MM.1S (cell line): ENCODE measurements at regions not wholly inside any gene's neighbourhood (a gene's known extent, or its start where the extent isn't known, plus 50 kb on each side); places are given as distances from the start of the nearest gene placed in this dataset.

ENCODE experiments used
- DNase-seq: peaks from one replicate; pipeline ENCODE4 v3.0.0-alpha.2; 2015
- H2AFZ ChIP-seq: fragments of 300-600 bp; sonication (generic); 2 replicates; pipeline ENCODE4 v1.6.0; 2016; ENCODE audit warnings: antibody characterized with exemption, low read length
- H3F3A ChIP-seq: fragments of 300-600 bp; sonication (generic); 2 replicates; pipeline ENCODE4 v1.6.1; 2016; ENCODE audit warnings: mild to moderate bottlenecking, antibody characterized with exemption, low read length, moderate library complexity, mixed read lengths; ENCODE audit not compliant: insufficient read depth
- H3K27ac ChIP-seq: fragments of 300-600 bp; sonication (generic); 2 replicates; pipeline ENCODE4 v1.5.1; 2016; ENCODE audit warnings: mild to moderate bottlenecking, low read length
- H3K27me3 ChIP-seq: fragments of 300-600 bp; sonication (generic); replicated peaks from 2 replicates; pipeline ENCODE4 v1.6.0; 2016; ENCODE audit warnings: low read length; ENCODE audit not compliant: insufficient read depth
- H3K36me3 ChIP-seq: fragments of 300-600 bp; sonication (generic); replicated peaks from 2 replicates; pipeline ENCODE4 v1.6.1; 2016; ENCODE audit warnings: mild to moderate bottlenecking, low read length, mixed read lengths; ENCODE audit not compliant: insufficient read depth
- H3K4me1 ChIP-seq: fragments of 300-600 bp; sonication (generic); 2 replicates; pipeline ENCODE4 v1.6.1; 2016; ENCODE audit warnings: low read length, mixed read lengths
- H3K4me2 ChIP-seq: fragments of 300-600 bp; sonication (generic); 2 replicates; pipeline ENCODE4 v1.6.0; 2016; ENCODE audit warnings: low read depth, low read length
- H3K4me3 ChIP-seq: fragments of 300-600 bp; sonication (generic); 2 replicates; pipeline ENCODE4 v1.5.1; 2016; ENCODE audit warnings: low read length, mixed read lengths
- H3K79me2 ChIP-seq: fragments of 300-600 bp; sonication (generic); 2 replicates; pipeline ENCODE4 v1.6.1; 2016; ENCODE audit warnings: mixed run types, low read length, mixed read lengths
- H3K9ac ChIP-seq: fragments of 300-600 bp; sonication (generic); 2 replicates; pipeline ENCODE4 v1.6.1; 2016; ENCODE audit warnings: low read length, mixed read lengths
- H3K9me2 ChIP-seq: fragments of 300-600 bp; sonication (generic); replicated peaks from 2 replicates; pipeline ENCODE4 v1.6.1; 2016; ENCODE audit warnings: mild to moderate bottlenecking, low read length, mixed read lengths; ENCODE audit not compliant: insufficient read depth
- H3K9me3 ChIP-seq: fragments of 300-600 bp; sonication (generic); replicated peaks from 2 replicates; pipeline ENCODE4 v1.6.1; 2016; ENCODE audit warnings: mild to moderate bottlenecking, low read length, mixed read lengths; ENCODE audit not compliant: insufficient read depth
- H4K20me1 ChIP-seq: fragments of 300-600 bp; sonication (generic); 2 replicates; pipeline ENCODE4 v1.6.1; 2016; ENCODE audit warnings: mild to moderate bottlenecking, low read length, moderate library complexity, mixed read lengths; ENCODE audit not compliant: insufficient read depth
- CTCF ChIP-seq: fragments of 300-600 bp; sonication (generic); IDR thresholded peaks from 2 replicates; pipeline ENCODE4 v1.5.1; 2016; ENCODE audit warnings: antibody characterized with exemption, low read length, mixed read lengths
- EZH2 ChIP-seq: fragments of 300-600 bp; sonication (generic); optimal IDR thresholded peaks from 2 replicates; pipeline ENCODE3; 2017; ENCODE audit warnings: low read depth, mild to moderate bottlenecking, antibody characterized with exemption, low read length, mixed read lengths
- EZH2phosphoT487 ChIP-seq: fragments of 300-600 bp; sonication (generic); IDR thresholded peaks from 2 replicates; pipeline ENCODE4 v1.6.1; 2018; ENCODE audit warnings: antibody characterized with exemption, low read length

DNA sequence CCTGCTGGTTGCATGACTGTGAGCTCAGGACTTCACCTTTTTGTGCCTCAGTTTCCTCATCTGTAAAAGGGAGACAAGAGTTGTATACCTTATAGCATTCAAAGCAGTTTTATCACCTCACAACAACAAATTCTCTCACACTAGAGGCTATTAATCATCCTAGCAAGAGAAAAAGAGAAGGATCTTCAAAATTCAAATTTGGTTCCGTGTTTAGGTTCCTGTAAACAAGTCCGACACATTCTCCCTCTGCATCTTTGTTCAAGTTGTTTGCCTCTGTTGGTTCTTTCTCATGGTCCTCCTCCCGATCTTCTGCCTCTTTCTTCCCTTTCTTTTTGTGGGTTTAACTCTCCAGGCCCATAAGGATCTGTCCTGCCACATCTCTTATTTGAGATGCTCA, 218.0 kb downstream of the PIK3R1 start:
- no peaks in the 10 kb centered on the region for H3K9me2 ChIP-seq
- peaks cover 16% of the 10 kb centered on the region for H3F3A ChIP-seq
- H3K36me3 ChIP-seq = no peaks in the 10 kb centered on the region
- no peaks in the 10 kb centered on the region for H3K9me3 ChIP-seq
- no peaks in the 10 kb centered on the region for H4K20me1 ChIP-seq
- no peak overlapping the region; the same call in 1 of the 2 replicates for H3K9ac ChIP-seq
- H3K27ac ChIP-seq = peak overlapping the region; percentile 64; the same call in 1 of the 2 replicates
- peak overlapping the region; percentile 78 for H3K4me2 ChIP-seq
- TF ChIP-seq EZH2phosphoT487 (no peak), CTCF (no peak), EZH2 (no peak)
- no peaks in the 10 kb centered on the region for H3K79me2 ChIP-seq
- no peak overlapping the region; the same call in 1 of the 2 replicates for H3K4me3 ChIP-seq
- H2AFZ ChIP-seq = 0 out of 2 replicates have a peak overlapping the region, but pooled peaks have one; percentile 39
- DNase-seq = no peak
- H3K4me1 ChIP-seq = peaks cover 18% of the 10 kb centered on the region
- H3K27me3 ChIP-seq = peaks cover 3% of the 10 kb centered on the region; the same call in 1 of the 2 replicates

DNA sequence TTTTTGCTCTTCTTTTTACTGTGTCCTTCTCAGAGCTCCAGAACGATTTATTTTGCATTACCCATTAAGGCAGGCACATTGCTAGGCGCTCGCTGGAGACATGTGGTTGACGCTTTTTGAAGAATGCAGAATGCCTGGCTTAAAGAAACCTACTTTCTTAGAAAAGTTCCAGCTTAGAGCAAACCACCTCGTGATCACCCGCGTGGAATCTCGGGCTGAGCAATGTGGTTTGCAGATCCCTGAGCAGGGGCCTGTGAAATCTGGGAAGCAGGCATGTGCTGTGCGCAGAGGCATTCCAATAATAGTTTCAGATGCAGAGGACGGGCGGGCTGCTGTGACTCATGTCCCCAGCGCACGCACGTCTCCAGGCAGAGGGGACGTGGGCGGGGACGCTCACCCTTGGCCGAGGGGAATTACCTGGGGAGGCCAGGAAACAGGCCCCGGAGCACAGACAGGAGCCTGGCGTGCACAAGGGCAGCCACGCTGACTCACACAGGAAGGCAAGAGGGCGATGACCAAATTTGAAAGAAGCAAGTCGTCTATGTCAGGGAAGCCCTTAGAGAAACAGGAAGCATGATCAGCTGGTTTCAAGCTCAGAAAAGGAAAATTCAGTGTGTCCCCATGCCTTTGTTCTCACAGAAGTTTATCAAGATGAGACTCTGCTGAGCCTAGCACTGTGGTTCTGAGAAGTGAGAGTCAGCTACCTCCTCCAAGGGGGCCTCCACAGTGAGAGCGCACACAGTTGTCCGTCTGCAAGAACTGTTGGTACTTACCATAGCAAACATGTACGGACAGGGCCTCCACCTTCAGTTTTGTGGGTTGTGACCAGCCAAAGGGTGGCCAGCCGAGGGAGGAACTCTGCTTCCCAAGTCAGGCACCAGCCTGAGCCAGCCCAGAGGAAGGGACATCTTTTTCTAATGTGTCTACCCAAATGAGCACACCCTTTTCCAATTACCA, 218.6 kb downstream of the PIK3R1 start:
- peaks cover 18% of the 10 kb centered on the region for H3K4me1 ChIP-seq
- peak overlapping the region; percentile 64; the same call in 1 of the 2 replicates for H3K27ac ChIP-seq
- peak overlapping the region; percentile 26; the same call in 1 of the 2 replicates for H3K9ac ChIP-seq
- H3K9me2 ChIP-seq = no peaks in the 10 kb centered on the region
- peak; percentile 97 for DNase-seq
- H2AFZ ChIP-seq = peak overlapping the region; percentile 39; the same call in 1 of the 2 replicates
- no peaks in the 10 kb centered on the region for H3K36me3 ChIP-seq
- H3K4me3 ChIP-seq = peak overlapping the region; percentile 41
- H4K20me1 ChIP-seq = no peaks in the 10 kb centered on the region
- no peaks in the 10 kb centered on the region for H3K79me2 ChIP-seq
- peak overlapping the region; percentile 78 for H3K4me2 ChIP-seq
- TF ChIP-seq EZH2phosphoT487 (no peak), CTCF (no peak), EZH2 (no peak)
- peaks cover 16% of the 10 kb centered on the region for H3F3A ChIP-seq
- H3K27me3 ChIP-seq = peaks cover 3% of the 10 kb centered on the region; the same call in 1 of the 2 replicates
- no peaks in the 10 kb centered on the region for H3K9me3 ChIP-seq

DNA sequence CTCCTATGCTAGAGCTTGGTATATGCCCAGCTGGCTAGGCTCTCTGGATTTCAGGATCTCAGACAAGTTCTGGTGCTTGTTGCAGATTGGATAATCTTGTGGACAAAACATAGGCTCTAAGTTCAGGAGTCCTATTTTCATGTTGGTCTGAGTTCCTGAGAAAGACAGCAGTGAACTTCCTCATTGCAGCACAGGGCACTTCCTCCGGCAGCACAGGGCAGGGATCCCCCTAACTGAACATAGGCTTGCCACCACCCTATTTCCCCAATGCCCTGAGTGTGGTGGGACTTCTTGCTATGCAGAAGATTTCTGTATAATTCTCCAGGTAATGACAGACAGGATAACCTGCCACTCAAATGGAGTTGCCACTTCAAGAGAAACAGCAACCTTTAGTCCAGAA, 220.1 kb downstream of the PIK3R1 start:
- Histone ChIP-seq H3K4me1 (peaks cover 18% of the 10 kb centered on the region), H3K9me2 (no peaks in the 10 kb centered on the region), H3K36me3 (no peaks in the 10 kb centered on the region), H3K9ac (no peak overlapping the region), H3F3A (peaks cover 16% of the 10 kb centered on the region), H3K4me3 (no peak overlapping the region), H3K9me3 (no peaks in the 10 kb centered on the region), H3K79me2 (no peaks in the 10 kb centered on the region), H3K4me2 (no peak overlapping the region), H4K20me1 (no peaks in the 10 kb centered on the region), H2AFZ (no peak overlapping the region), H3K27me3 (peaks cover 3% of the 10 kb centered on the region; the same call in 1 of the 2 replicates), H3K27ac (no peak overlapping the region)
- TF ChIP-seq EZH2phosphoT487 (no peak), EZH2 (no peak), CTCF (no peak)
- no peak for DNase-seq
